AG09319 (cell line): ENCODE measurements at regions not wholly inside any gene's neighbourhood (a gene's known extent, or its start where the extent isn't known, plus 50 kb on each side); places are given as distances from the start of the nearest gene placed in this dataset.

Experiments used
- DNase-seq: peaks from one replicate; pipeline ENCODE4 v3.0.0-alpha.2; 2010; ENCODE audit warnings: low read depth; ENCODE audit errors: extremely low read depth
- TF ChIP-seq, protein P1 (sequence below): IDR thresholded peaks from 2 replicates; pipeline ENCODE4 v1.5.1; 2011; ENCODE audit warnings: low read depth, mild to moderate bottlenecking, inconsistent platforms, low read length, moderate library complexity

DNA sequence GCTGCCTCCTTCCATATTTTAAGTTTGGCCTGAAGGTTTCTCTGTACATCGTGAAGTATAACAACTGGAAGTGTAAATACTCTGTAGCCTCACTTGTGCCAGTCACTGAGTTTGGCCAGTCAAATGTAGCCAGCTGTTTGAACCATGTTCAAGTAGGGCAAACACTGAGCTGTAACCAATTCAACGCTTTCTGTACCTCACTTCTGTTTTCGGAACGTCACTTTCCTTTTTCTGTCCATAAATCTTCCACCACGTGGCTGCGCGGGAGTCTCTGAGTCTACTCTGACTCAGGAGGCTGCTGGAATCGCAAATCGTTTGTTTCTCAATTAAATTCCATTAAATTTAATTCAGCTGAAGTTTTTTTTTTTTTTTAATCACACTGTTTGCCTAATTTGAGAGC is 88.8 kb upstream of the RARB start:
- DNase-seq, result no peak
- TF ChIP-seq, protein P1, sequence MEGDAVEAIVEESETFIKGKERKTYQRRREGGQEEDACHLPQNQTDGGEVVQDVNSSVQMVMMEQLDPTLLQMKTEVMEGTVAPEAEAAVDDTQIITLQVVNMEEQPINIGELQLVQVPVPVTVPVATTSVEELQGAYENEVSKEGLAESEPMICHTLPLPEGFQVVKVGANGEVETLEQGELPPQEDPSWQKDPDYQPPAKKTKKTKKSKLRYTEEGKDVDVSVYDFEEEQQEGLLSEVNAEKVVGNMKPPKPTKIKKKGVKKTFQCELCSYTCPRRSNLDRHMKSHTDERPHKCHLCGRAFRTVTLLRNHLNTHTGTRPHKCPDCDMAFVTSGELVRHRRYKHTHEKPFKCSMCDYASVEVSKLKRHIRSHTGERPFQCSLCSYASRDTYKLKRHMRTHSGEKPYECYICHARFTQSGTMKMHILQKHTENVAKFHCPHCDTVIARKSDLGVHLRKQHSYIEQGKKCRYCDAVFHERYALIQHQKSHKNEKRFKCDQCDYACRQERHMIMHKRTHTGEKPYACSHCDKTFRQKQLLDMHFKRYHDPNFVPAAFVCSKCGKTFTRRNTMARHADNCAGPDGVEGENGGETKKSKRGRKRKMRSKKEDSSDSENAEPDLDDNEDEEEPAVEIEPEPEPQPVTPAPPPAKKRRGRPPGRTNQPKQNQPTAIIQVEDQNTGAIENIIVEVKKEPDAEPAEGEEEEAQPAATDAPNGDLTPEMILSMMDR, result no peak

DNA sequence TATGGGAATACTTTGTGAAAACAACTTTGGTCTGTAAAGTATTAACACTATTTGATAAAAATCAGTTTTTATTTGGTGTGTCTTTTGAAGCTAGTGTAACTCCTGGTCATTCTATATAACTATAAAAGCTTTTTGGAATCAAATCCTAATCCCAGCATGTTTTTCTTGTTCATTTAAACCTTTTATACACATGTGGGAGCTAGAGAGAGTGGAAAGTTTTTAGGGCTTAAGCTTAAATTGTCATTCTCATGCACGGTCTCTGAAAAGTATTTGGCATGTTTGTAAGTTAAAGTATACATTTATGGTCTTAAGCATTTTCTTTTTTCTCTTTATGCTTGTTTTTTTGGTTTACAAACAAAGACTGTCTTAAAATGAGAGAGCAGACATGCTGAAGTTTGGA is 83.4 kb upstream of the RARB start:
- no peak for DNase-seq
- TF ChIP-seq, protein P1, result no peak

DNA sequence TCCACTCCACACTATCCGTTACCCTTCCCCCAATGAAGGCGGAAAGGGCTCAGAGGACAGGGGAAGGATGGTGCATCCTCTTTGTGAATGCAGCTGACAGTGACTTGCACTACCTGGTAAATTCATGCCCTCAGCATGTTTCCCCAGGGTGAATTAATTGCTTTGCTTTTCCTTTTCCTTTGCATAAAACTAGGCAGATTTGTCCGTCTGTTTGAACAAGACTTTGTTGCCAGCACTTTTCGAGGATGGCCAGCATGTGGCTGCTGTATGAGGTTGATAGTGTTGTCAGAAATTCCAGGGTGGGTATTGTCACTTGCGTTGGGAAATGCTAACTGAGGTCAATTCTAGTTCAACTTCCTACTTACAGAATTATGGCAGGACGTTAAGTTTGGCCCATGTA is 79.0 kb upstream of the RARB start:
- TF ChIP-seq, protein P1, result no peak
- no peak for DNase-seq

DNA sequence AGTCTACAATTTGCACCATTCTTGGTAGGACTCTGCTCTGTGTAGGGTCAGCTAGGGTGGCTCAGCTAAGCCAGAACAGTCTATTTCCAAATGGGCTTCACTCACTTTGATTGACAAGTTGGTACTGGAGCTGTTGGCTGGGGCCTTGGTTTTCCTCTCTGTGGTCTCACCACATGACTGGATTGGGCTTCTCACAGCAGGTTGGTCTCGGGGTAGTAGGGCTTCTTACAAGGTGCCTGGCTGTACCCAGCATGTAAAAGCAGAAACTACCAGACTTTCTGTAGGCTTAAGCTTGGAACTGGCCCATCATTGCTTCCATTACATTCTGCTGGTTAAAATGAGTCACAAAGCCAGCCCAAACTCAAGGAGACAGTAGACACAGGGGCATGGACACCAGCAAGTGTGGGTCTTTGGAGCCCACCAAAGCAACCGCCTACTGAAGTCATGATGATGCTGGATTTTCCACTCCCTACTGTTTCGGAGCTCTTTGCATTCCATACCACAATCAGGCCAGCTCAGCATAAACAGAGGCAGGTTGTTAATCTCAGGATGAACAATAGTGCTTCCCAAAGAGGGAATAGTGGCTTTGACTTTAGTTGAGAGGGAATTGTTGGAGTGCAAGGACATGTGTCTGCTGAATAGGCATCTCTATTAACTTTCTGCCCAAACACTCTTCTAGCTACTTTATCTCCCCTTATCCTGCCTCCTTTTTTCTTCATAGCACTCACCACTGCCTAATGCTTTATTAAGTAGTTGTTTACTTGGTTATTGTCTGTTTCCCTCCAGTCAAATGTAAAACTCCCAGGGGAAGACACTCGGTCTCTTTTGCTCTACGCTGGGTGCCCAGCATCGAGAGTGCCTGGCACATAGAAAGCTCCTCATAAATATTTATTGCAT is 78.0 kb upstream of the RARB start:
- DNase-seq, result no peak
- TF ChIP-seq, protein P1, result no peak

DNA sequence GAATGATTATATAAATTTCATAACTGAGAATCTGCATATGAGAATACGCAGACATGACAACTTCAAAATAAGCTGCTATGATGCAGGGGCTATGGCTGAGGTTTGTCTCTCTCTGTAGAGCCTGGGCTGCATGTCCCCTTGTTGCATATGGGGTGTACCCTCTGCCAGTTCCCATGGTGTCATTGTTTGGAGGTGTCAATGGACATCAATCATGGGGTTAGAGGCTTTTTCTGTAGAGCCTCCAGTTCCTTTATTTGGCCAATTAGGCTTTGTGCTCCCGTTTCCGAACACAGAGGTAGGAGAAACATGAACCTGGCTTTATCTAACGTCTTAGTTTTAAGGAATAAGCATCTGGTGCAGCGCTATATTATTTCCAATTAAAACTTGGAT is 77.3 kb upstream of the RARB start:
- TF ChIP-seq, protein P1, result no peak
- no peak for DNase-seq

DNA sequence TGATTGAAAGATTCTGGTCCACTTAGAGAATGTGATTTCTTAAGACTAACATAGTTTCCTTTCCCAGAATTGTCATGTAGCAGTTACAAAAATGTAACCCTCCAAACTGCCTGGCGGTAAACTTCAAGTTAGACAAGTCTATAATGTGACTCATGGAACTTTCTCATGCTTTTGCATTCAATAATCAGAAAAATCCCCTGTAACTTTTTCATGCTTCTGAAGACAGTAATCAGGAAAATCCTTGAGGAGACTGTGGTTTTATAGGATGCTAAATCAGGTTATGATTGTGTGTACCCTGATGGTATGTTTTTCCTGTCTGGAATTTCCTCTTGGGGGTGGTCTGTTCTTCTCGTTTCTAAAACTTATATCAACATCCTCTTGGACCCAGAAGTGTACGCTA is 74.0 kb upstream of the RARB start:
- TF ChIP-seq, protein P1, result no peak
- peak; percentile 4 for DNase-seq

DNA sequence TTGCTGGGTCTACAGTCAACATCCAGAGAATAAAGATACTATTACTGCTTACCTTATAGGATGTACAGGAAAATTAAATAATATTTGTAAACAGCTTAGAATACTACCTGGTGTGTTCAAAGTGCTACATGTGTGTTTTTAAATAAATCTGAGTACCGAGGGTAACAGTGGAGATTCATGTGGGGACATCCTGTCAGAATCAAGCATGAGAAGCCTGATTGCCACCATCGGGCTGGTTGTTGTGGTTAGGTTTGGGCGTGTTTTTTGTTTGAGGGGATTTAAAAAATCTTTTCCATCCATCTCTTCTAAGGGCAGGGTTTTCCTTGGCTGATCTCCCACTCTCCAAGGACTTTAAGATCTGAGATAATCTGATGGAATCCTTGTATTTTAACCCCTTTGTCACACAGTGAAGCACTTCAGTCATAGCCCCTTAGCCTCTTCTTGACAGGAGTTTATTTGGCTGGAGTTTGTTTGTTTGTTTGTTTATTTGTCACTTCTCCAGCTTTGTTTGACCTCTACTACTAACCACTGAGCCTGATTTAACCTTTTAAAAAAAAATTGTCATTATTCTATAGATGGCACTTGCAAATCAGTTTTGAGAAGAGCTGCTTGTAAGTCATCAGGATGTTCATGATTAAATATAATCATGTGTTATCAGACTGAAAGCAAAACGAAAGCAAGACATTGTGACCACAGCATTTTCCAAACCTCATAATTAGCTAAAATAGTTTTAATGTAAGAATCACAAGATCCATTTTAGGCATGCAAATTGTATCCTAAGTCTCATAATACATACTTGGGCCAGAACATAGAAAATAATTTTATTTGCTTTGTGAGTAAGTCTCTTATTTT is 72.8 kb upstream of the RARB start:
- TF ChIP-seq, protein P1, result no peak
- DNase-seq, result no peak
